Amniotic epithelial cell (primary cell): ENCODE measurements at regions not wholly inside any gene's neighbourhood (a gene's known extent, or its start where the extent isn't known, plus 50 kb on each side); places are given as distances from the start of the nearest gene placed in this dataset.
A peak's percentile ranks its signal among the peaks of the same experiment; 100 is the strongest.
"Not testable (repeated sequence)": the region's sequence is repeated elsewhere in the genome, so short reads cannot be mapped to it uniquely, and the experiment has no call there.

ENCODE experiments used
- DNase-seq: peaks from one replicate; pipeline ENCODE4 v3.0.0-alpha.2; 2010; ENCODE audit warnings: low read depth

DNA sequence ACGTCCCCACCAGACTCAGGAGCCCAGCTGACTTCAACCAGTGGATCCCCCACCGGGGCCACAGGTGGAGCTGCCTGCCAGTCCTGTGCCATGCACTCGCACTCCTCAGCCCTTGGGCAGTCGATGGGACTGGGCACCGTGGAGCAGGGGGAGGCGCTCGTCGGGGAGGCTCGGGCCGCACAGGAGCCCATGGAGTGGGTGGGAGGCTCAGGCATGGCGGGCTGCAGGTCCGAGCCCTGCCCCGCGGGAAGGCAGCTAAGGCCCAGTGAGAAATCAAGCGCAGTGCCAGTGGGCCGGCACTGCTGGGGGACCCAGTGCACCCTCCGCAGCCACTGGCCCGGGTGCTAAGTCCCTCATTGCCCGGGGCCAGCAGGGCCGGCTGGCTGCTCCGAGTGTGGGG lies 52.3 kb upstream of the LRRC30 start:
- not testable (repeated sequence) for DNase-seq

DNA sequence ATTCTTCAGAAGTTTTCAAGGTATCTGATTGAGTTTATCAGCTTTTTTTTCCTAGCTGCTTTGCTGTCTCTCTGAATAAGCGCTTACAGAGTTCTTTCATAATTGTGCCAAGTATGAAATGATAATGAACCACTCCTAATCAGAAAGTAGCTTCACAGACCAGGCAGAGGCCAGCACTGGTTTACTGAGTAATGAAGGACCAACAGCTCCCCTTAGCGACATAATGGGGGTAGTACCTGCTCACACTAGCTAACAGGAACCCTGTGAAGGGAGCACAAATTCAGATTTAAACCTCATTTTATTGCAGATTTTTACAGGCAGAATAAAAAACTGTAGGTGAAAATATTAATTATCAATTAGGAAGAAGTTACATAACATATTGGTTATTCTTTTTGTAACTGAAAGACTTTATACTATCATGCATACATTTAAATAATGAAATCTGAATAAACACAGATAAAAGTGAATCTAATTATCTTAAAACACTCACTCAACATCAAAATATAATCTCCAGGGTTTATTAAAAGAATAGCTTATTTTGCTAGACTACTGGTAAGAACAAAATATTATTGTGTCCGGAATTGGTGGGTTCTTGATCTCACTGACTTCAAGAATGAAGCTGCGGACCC lies 53.7 kb upstream of the LRRC30 start:
- DNase-seq, result peak; percentile 89

DNA sequence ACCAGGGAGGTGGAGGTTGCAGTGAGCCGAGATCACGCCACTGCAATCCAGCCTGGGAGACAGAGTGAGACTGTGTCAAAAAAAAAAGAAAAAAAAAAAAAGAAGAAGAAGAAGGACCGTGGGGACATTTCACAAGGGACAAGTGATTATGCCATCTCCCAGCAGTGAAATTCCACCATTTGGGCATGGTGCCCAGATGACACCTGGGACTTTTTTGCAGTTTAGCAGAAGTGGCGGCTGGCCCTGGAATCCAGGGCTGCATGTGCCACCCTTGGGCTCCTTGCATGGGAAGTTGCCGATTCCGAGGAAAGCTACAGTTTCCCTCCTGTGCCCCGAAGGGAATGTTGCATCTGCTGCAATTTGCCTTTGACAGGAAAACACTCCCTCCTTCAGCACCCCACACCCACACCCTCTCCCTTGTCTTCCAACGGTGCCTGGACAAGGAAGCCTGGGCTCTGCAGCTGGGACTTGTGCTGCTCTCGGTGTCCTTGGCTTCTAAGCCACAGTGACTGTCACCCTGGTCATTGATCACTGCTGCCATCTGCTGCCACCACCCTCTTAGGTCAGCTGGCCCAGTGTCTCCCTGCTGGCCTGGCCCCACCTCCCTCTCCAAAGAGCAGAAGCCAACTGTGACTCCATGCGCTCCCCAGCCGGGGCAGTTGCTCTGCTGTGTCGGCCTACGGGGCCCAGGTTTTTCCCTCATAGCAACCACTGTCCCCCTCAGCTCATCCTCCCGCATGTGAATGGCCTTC lies 56.4 kb upstream of the LRRC30 start:
- DNase-seq, result no peak

DNA sequence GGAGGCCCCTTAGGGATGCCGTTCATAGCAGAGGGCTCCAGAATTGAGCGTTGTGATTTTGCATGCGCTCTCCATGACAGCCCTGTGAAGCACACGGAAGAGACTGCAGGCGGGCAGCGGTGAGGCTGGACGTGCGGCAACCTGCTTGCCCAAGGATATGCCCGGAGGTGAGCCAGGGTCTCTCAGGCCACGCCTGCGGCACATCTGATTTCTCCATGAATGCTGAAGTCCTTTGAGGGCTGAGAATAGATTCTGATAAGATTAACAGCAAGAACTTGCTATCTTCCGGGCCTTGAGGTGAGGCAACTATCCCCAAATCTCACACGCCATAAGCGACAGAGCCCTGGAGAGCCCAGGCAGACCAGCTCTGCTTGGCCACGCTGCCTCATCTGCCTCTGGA lies 55.6 kb upstream of the LAMA1 start:
- no peak for DNase-seq

DNA sequence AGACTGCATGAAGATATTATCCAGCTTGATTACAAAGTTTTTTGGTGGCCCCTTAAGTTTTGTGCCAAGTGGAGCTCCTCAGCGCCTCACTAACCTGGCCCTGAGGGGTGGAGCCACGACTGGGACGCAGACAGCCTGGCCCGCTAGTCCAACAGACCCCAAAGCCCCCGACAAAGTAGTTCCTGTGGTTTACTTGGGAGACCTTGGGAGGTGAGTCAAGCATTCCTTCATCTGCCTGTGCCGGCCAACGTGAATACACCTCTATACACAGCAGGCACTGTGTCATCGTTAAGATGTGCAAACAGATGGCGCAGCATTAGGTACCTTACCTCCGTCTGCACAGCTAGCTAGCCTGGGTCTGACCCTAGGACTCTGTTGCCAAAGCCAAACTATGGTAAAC lies 55.0 kb upstream of the LAMA1 start:
- peak; percentile 61 for DNase-seq

DNA sequence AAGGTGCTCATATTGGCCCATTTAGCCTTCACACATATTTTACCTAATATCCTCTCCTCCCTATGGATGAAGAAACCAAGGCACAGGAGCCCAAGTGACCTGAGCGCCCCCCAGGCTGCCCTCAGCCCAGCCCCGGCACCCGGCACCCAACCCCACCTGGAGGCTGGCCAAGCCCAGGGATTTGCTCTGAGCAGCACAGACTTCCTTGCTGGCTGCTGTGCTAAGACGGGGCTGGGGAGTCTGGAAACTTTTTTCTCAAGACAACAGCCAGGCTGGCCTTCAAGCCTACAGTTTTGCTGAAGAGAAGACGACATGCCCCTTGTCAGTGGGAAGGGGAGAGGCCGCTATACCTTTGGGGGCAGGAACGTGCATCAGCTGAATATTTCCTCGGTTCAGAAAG lies 52.7 kb upstream of the LAMA1 start:
- no peak for DNase-seq

DNA sequence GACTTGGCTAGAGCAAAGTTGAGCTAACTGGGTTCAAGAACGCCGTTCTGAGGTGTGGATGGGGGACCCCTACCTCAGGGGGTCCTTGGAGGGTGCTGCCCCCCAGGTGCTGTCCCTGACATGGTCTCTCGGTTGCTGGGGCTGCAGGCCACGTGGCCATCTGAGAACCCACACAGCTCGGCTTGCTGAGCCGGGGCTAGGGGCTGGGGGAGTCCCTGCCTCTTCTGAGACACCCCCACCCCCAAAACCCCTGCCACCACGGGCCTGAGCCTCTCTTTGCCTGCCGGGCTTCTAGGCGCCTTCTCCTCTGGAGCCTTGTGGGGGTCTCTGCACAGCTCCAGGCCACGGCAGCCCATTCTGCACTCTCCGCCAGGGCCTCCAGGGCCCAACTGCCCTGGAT lies 52.0 kb upstream of the LAMA1 start:
- DNase-seq, result no peak

DNA sequence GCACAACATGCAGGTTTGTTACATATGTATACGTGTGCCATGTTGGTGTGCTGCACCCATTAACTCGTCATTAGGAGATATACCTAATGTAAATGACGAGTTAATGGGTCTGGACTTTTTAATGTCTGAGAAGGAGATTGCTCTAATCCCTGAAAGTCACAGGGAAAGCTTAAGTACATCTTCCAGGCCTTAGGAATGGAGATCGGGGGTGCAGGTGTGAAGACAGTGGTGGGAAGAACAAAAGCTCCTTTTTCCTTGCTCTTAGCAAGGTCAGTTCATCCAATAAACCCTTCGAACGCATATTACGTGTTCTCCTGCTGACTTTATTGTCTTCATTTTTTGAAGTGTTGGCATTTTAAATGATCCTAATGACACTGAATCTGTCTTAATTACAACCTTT lies 50.8 kb upstream of the LAMA1 start:
- no peak for DNase-seq
